Endodermal cell (in vitro differentiated cells): ENCODE measurements at regions not wholly inside any gene's neighbourhood (a gene's known extent, or its start where the extent isn't known, plus 50 kb on each side); places are given as distances from the start of the nearest gene placed in this dataset.

ENCODE experiments used
- DNase-seq: peaks from one replicate; pipeline ENCODE4 v3.0.0-alpha.2; 2017
- H3K27ac ChIP-seq: 2 replicates; pipeline ENCODE4 v1.5.1; 2013; ENCODE audit warnings: mild to moderate bottlenecking, low read depth, low read length, moderate library complexity
- H3K27me3 ChIP-seq: 2 replicates; pipeline ENCODE4 v1.6.1; 2013; ENCODE audit warnings: mild to moderate bottlenecking, low read length, moderate library complexity; ENCODE audit not compliant: insufficient read depth, control insufficient read depth, poor library complexity, severe bottlenecking
- H3K36me3 ChIP-seq: 2 replicates; pipeline ENCODE4 v1.7.0; 2013; ENCODE audit warnings: mild to moderate bottlenecking, low read length, moderate library complexity; ENCODE audit not compliant: control insufficient read depth, insufficient read depth
- H3K4me1 ChIP-seq: one replicate; pipeline ENCODE4 v1.7.0; 2013; ENCODE audit warnings: low read length; ENCODE audit not compliant: control insufficient read depth, insufficient read depth
- H3K4me3 ChIP-seq: 2 replicates; pipeline ENCODE4 v1.5.1; 2013; ENCODE audit warnings: mild to moderate bottlenecking, low read length, moderate library complexity
- H3K9ac ChIP-seq: 2 replicates; pipeline ENCODE4 v1.6.1; 2013; ENCODE audit warnings: mild to moderate bottlenecking, low read length, moderate library complexity; ENCODE audit not compliant: poor library complexity, severe bottlenecking; ENCODE audit errors: extremely low read depth
- H3K9me3 ChIP-seq: 2 replicates; pipeline ENCODE4 v1.6.1; 2013; ENCODE audit warnings: mild to moderate bottlenecking, low read length, moderate library complexity; ENCODE audit not compliant: control insufficient read depth
- H3K27ac Mint-ChIP-seq: 2 replicates; pipeline ENCODE4 v1.8.0; 2020; ENCODE audit warnings: mixed read lengths
- H3K27me3 Mint-ChIP-seq: 2 replicates; pipeline ENCODE4 v1.8.0; 2021; ENCODE audit warnings: mild to moderate bottlenecking, mixed read lengths; ENCODE audit not compliant: insufficient read depth
- H3K36me3 Mint-ChIP-seq: 2 replicates; pipeline ENCODE4 v1.8.0; 2020; ENCODE audit warnings: low read depth, mixed read lengths
- H3K4me1 Mint-ChIP-seq: 2 replicates; pipeline ENCODE4 v1.8.0; 2020; ENCODE audit warnings: mixed read lengths
- H3K4me3 Mint-ChIP-seq: 2 replicates; pipeline ENCODE4 v1.8.0; 2020; ENCODE audit warnings: mild to moderate bottlenecking, moderate library complexity, mixed read lengths
- H3K9me3 Mint-ChIP-seq: 2 replicates; pipeline ENCODE4 v1.8.0; 2020; ENCODE audit warnings: mild to moderate bottlenecking, mixed read lengths
- WGBS, 2 experiments: methylation state at CpG; one replicate each; pipeline versions ENCODE4 v1.1.5 to v1.1.7; 2013; ENCODE audit warnings: missing lambda C conversion rate in 2 of 2, mixed read lengths in 1 of 2; ENCODE audit not compliant: insufficient coverage in 1 of 2, insufficient read length in 1 of 2; 5-methylcytosine and 5-hydroxymethylcytosine counted together
- TF ChIP-seq, protein P1 (sequence below): fragments of 200-600 bp; sonication (generic); conservative IDR thresholded peaks from 2 replicates; pipeline ENCODE4 v1.5.0; 2021; ENCODE audit warnings: antibody characterized with exemption, mild to moderate bottlenecking

DNA sequence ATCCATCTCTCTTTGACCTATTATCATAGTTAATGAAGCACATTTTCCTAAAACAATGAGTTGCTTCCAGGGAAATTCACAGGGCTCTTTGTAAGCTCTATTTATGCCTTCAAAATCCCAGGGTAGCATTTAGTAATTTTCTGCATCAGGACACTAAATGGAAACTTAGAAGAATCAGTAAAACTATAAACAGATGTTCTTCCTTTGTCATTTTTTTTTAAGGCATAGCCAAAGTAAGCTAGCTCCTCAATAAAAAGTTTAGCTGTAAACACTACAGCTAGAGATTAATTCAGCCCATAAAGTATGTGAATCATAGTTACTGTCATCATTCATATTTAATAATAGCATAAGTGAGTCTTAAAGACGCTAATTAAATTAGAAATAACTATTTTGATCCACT lies 79.3 kb downstream of the RPL22L1 start:
- no peaks in the 10 kb centered on the region for H3K4me1 ChIP-seq
- H3K27ac ChIP-seq, result no peak overlapping the region
- no peak overlapping the region for H3K9ac ChIP-seq
- no peaks in the 10 kb centered on the region for H3K4me1 Mint-ChIP-seq
- no peaks in the 10 kb centered on the region for H3K36me3 ChIP-seq
- H3K9me3 ChIP-seq, result peaks cover 13% of the 10 kb centered on the region
- H3K9me3 Mint-ChIP-seq, result peaks cover 13% of the 10 kb centered on the region
- no peak for DNase-seq
- H3K4me3 Mint-ChIP-seq, result no peak overlapping the region
- TF ChIP-seq, protein P1, sequence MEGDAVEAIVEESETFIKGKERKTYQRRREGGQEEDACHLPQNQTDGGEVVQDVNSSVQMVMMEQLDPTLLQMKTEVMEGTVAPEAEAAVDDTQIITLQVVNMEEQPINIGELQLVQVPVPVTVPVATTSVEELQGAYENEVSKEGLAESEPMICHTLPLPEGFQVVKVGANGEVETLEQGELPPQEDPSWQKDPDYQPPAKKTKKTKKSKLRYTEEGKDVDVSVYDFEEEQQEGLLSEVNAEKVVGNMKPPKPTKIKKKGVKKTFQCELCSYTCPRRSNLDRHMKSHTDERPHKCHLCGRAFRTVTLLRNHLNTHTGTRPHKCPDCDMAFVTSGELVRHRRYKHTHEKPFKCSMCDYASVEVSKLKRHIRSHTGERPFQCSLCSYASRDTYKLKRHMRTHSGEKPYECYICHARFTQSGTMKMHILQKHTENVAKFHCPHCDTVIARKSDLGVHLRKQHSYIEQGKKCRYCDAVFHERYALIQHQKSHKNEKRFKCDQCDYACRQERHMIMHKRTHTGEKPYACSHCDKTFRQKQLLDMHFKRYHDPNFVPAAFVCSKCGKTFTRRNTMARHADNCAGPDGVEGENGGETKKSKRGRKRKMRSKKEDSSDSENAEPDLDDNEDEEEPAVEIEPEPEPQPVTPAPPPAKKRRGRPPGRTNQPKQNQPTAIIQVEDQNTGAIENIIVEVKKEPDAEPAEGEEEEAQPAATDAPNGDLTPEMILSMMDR, result no peak
- H3K4me3 ChIP-seq, result no peak overlapping the region
- peaks cover 12% of the 10 kb centered on the region for H3K27me3 Mint-ChIP-seq
- no CpG with 5 or more reads among the region's 1 CpG for WGBS, 2 experiments
- no peaks in the 10 kb centered on the region for H3K36me3 Mint-ChIP-seq
- peaks cover 8% of the 10 kb centered on the region for H3K27me3 ChIP-seq
- H3K27ac Mint-ChIP-seq, result no peak overlapping the region

DNA sequence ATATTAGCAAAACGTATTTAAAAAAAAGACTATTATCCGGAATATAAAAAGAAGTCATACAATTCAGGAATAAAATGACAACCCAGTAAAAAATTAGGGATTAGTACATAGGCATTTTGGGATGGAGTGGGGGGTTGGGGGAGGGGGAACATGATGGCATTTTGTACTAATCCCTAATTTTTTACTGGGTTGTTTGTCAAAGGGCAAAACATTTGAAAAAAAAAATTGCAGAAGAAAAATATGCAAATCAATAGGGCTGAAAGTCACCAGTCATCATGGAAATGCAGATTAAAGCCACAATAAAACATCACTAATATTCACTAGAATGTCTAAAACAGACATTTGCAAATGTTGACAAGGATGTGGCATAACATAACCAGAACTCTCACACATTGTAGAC lies 82.5 kb downstream of the RPL22L1 start:
- no peaks in the 10 kb centered on the region for H3K36me3 Mint-ChIP-seq
- TF ChIP-seq, protein P1, result no peak
- peaks cover 6% of the 10 kb centered on the region for H3K9me3 ChIP-seq
- peaks cover 7% of the 10 kb centered on the region for H3K4me1 Mint-ChIP-seq
- no peaks in the 10 kb centered on the region for H3K4me1 ChIP-seq
- peaks cover 13% of the 10 kb centered on the region for H3K9me3 Mint-ChIP-seq
- no peak overlapping the region for H3K4me3 Mint-ChIP-seq
- no peak overlapping the region for H3K4me3 ChIP-seq
- no peaks in the 10 kb centered on the region for H3K36me3 ChIP-seq
- no peak overlapping the region for H3K9ac ChIP-seq
- 96% methylated on average over 2 of the region's 2 CpGs; no CpG with 5 or more reads in 1 of the 2 experiments for WGBS, 2 experiments
- DNase-seq, result no peak
- no peak overlapping the region for H3K27ac ChIP-seq
- peaks cover 8% of the 10 kb centered on the region for H3K27me3 ChIP-seq
- peaks cover 20% of the 10 kb centered on the region for H3K27me3 Mint-ChIP-seq
- no peak overlapping the region for H3K27ac Mint-ChIP-seq

DNA sequence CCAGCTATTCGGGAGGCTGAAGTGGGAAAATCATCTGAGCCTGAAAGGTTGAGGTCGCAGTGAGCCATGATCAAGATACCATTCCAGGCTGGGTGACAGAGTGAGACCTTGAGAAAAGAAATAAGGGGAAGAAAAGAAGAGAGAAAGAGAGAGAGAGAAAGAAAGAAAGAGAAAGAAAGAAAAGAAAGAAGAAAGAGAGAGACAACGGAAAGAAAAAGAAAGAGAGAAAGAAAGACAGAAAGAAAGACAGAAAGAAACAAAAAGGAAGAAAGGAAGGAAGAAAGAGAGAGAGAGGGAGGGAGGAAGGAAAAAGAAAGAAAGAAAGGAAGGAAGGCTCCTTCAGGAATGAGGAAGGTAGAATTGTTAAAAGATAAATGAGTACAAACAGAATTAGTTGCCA lies 84.5 kb downstream of the RPL22L1 start:
- Mint-ChIP-seq H3K9me3 (peaks cover 13% of the 10 kb centered on the region), H3K27ac (no peak overlapping the region), H3K4me3 (no peak overlapping the region), H3K27me3 (peaks cover 23% of the 10 kb centered on the region), H3K4me1 (peaks cover 13% of the 10 kb centered on the region), H3K36me3 (no peaks in the 10 kb centered on the region)
- Histone ChIP-seq H3K4me3 (no peak overlapping the region), H3K4me1 (no peaks in the 10 kb centered on the region), H3K27ac (no peak overlapping the region), H3K36me3 (no peaks in the 10 kb centered on the region), H3K9ac (no peak overlapping the region), H3K9me3 (peaks cover 6% of the 10 kb centered on the region), H3K27me3 (peaks cover 8% of the 10 kb centered on the region)
- WGBS, 2 experiments, result 91% methylated on average over 3 of the region's 3 CpGs
- no peak for DNase-seq
- TF ChIP-seq, protein P1, result no peak
